ENCODE measurements at regions not wholly inside any gene's neighbourhood (a gene's known extent, or its start where the extent isn't known, plus 50 kb on each side); places are given as distances from the start of the nearest gene placed in this dataset.

GRCh38 chr1:208757846-208758245, 513.7 kb upstream of the PLXNA2 start:
- TF ChIP-seq EP300 (IDR thresholded peaks at IDR 0.05; ENCODE audit: borderline replicate concordance) (no peak), CEBPB (IDR thresholded peaks at IDR 0.05) (no peak), TAF1 (IDR thresholded peaks at IDR 0.05; ENCODE audit: low read depth) (no peak), RAD21 (IDR thresholded peaks at IDR 0.05; ENCODE audit: low read depth) (no peak), ZBTB7A (IDR thresholded peaks at IDR 0.05; ENCODE audit: low read depth) (no peak), MAX (IDR thresholded peaks at IDR 0.05) (no peak), NFIC (IDR thresholded peaks at IDR 0.05) (no peak), FOXM1 (IDR thresholded peaks at IDR 0.05; ENCODE audit: borderline replicate concordance, low read depth) (no peak), EGR1 (IDR thresholded peaks at IDR 0.05) (no peak), YY1 (IDR thresholded peaks at IDR 0.05; ENCODE audit: low read depth) (no peak), CREB1 (IDR thresholded peaks at IDR 0.05; ENCODE audit: low read depth) (no peak), TEAD4 (IDR thresholded peaks at IDR 0.05) (no peak)
- TF ChIP-seq, protein P1, sequence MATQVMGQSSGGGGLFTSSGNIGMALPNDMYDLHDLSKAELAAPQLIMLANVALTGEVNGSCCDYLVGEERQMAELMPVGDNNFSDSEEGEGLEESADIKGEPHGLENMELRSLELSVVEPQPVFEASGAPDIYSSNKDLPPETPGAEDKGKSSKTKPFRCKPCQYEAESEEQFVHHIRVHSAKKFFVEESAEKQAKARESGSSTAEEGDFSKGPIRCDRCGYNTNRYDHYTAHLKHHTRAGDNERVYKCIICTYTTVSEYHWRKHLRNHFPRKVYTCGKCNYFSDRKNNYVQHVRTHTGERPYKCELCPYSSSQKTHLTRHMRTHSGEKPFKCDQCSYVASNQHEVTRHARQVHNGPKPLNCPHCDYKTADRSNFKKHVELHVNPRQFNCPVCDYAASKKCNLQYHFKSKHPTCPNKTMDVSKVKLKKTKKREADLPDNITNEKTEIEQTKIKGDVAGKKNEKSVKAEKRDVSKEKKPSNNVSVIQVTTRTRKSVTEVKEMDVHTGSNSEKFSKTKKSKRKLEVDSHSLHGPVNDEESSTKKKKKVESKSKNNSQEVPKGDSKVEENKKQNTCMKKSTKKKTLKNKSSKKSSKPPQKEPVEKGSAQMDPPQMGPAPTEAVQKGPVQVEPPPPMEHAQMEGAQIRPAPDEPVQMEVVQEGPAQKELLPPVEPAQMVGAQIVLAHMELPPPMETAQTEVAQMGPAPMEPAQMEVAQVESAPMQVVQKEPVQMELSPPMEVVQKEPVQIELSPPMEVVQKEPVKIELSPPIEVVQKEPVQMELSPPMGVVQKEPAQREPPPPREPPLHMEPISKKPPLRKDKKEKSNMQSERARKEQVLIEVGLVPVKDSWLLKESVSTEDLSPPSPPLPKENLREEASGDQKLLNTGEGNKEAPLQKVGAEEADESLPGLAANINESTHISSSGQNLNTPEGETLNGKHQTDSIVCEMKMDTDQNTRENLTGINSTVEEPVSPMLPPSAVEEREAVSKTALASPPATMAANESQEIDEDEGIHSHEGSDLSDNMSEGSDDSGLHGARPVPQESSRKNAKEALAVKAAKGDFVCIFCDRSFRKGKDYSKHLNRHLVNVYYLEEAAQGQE (IDR thresholded peaks at IDR 0.05; ENCODE audit: low read depth) = no peak
- TF ChIP-seq, protein P2, sequence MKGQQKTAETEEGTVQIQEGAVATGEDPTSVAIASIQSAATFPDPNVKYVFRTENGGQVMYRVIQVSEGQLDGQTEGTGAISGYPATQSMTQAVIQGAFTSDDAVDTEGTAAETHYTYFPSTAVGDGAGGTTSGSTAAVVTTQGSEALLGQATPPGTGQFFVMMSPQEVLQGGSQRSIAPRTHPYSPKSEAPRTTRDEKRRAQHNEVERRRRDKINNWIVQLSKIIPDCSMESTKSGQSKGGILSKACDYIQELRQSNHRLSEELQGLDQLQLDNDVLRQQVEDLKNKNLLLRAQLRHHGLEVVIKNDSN (IDR thresholded peaks at IDR 0.05) = no peak

Data from Ishikawa (cell line).